NCI-H187 treated with DMSO at 0.1 percent for 48 hours (cell line): ENCODE measurements at regions not wholly inside any gene's neighbourhood (a gene's known extent, or its start where the extent isn't known, plus 50 kb on each side); places are given as distances from the start of the nearest gene placed in this dataset.

Source experiments
- DNase-seq: peaks from one replicate; lab custom pipeline; 2025; lab: John Stamatoyannopoulos, UW

GRCh38 chr9:85428230-85428629, 313.5 kb downstream of the AGTPBP1 start:
- DNase-seq, result no peak

DNA sequence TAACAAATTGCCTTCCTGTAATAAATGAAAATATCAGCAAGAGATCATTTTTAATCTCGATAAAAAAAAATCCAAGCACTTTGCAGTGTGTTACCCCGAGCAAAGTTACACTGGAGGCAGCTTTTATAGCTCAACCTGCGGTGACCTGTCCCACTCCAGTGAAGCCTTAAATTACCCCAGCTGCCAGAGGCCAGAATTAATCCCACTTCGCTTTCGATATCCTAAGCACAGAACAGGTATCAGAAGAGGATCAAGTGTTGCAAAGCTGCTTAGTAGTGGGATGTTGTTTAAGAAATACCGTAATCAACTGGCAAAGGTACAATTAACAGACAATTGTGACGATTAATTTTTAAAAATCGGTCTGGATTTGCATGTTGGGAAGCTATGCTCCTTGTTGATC, 314.0 kb downstream of the AGTPBP1 start:
- DNase-seq, result no peak

DNA sequence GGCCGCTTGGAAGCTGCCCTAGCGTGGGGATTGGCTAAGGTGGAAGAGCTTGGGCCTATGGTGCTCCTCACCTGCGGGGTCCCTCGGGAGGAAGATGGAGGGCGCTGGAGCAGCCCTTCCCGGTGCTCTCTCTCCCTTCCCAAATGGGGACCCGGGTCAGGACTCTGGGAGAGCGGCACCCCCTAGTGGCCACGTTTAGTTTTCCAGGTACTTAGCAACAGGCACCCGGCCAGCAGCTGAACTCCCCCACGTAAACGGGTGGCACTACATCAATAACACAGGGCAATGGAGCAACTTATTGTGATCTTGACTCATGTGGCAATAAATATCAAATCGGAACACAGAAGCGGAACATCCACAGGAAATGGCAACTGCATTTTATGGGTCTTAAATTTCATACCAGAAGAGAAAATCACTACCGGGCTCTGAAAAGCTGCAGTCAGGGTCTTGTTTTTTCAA, 316.6 kb downstream of the AGTPBP1 start:
- DNase-seq, result no peak

DNA sequence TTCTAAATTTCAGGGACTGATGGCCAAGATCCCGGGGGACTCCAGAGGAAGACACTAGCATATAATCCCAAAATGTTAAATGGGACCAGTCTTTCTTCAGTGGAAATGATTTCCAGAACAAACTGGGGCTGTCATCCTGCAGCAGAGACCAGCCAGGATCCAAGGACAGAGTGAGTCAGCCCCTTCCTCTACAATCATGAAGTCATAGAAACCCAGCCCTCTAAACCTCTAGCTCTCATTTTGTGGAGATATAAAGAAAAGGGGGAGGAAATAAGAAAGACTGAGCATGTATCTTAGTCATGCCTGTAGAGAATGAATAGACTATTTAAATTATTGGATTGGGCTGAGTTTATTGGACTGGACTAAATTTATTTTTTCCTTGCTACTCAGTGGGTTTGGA, 318.3 kb downstream of the AGTPBP1 start:
- no peak for DNase-seq

GRCh38 chr9:85421641-85422040, 320.1 kb downstream of the AGTPBP1 start:
- DNase-seq, result no peak

DNA sequence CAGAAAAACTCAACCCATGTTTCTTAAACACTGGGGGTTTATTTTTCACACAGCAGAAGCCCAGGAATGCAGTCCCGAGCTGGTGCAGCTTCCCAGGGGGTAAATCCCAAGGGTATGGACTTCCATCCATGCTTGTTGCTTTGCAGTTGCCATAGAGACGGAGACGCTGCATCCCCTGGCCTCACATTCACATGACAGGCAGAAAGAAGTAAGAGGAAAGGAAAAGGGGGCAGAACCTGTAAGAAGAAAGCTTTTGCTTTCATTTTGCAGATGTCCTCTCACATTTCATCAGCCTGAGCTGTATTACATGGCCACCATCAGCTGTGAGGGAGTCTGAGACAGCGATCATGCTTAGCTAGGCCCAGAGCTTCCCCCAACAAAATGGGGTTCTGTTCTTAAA, 321.0 kb downstream of the AGTPBP1 start:
- no peak for DNase-seq

DNA sequence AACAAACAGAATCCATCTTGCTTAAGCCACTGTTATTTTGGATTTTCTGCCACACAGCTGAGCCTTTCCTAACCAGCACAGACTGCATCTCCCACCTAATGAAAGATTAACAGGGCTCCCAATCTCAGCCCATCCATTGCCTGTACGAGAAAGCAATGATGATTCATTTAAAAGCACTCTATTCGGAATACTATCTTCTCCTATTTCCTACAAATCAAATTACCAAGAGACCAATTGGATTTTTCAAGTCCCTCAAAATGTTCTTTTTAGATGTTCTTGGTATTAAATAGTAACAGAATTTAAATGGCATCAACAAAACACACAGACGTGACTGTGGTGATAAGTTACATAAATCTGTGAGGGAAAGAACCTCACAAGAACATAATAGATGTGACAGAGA, 324.1 kb downstream of the AGTPBP1 start:
- no peak for DNase-seq

GRCh38 chr9:85416715-85417114, 325.0 kb downstream of the AGTPBP1 start:
- DNase-seq, result no peak

DNA sequence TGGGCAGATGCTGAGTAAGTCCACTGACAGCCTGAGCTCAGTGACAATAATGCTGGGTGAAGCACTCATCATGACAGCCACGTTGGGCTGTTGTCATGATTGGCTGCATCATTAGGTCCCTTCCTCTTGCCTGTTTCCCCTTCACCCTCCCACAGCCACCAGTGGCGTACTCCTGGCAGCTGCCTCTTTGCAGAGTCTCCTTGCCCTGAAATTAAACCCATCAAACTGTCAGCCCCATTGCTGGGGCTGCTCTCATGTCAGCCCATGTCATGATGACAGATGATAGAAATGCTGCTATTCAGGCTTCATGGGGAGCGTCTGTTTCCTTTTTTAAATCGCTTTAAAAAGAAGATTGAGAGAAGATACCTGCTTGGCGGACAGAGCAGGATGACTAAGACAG, 327.4 kb downstream of the AGTPBP1 start:
- DNase-seq, result no peak

- no peak for DNase-seq
Measured at GRCh38 chr9:85408494-85408893, 333.3 kb downstream of the AGTPBP1 start.

DNA sequence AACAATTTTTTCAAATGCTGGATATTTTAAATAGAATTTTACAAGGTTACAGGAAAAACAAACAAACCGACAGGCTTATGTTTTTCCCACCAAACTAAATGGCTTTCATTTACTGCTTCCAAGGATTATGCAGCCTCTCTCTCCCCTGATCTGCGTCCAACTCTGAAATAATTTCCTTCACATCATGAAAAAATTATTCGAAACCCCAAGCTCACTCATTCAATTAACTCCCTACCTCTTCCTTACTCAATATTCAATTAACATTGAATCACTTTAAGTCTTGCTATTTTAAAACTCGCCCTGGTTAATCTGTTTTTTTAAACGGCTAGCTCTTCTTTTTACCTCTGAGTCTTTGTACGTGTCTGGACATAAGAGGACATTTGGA, 336.2 kb downstream of the AGTPBP1 start:
- no peak for DNase-seq

DNA sequence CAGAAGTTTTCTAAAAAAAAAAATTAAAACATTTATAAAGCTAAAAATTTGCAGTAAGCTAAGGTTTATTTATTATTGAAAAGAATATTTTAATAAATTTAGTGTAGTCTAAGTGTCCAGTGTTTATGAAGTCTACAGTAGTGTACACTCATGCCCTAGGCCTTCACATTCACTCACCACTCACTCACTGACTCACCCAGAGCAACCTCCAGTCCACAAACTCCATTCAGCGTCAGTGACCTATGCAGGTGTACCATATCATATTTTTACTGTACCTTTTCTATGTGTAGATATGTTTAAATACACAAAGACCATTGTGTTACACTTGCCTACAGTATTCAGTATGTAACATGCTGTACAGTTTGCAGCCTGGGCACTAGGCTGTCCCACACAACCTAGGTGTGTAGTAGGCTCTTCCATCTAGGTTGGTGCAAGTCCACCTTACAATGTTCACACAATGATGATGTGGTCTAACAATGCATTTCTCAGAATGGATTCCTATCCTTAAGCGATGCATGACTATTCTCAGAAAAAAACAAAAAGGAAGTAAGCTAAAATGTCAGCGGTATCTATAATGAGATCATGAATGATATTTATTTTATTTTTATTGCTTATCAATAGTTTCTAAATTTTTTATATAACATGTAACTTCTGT, 336.7 kb downstream of the AGTPBP1 start:
- no peak for DNase-seq

- DNase-seq, result no peak
Measured at GRCh38 chr9:85402551-85402950, 339.2 kb downstream of the AGTPBP1 start.

DNA sequence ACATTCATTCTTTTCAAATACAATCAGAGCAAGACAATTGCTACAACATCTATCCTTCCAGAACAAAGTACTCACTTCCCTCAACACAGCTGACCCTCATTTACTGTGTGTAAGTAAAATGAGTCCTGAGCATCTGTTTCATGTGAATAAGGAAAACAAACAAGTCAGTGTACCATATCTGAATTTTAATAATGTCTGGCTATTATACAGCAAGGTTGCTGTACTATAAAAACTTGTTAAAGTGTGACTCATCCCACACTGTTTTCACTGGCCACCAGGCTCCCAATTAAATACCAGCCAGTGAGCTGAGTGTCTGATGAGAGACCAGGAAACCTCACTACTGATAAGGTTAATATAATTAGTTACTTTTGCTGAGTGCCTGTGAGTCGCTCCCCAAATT, 339.8 kb downstream of the AGTPBP1 start:
- DNase-seq, result no peak

GRCh38 chr9:85397005-85397404, 344.7 kb downstream of the AGTPBP1 start:
- DNase-seq, result no peak

GRCh38 chr9:85392260-85392659, 349.5 kb downstream of the AGTPBP1 start:
- DNase-seq, result no peak

GRCh38 chr9:85377731-85378289, 363.9 kb downstream of the AGTPBP1 start:
- no peak for DNase-seq

DNA sequence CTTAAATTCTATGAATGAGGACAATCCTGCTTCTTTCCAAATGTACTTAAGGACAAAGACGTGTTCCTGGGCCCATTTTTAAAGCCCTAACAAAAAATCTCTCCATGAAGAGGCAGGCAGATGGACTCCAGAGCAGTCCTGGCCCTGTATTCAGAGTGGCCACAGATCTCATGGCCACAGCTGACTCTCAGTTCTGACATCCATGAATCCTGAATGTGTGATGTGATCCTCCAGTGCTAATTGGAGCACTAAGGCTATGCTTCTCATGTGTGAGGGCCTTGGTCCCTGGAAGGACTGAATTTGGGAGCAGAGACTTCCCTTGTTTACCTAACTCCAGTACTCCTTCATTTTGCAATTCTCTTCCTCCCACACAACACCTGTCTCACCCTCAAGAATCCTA, 373.0 kb downstream of the AGTPBP1 start:
- no peak for DNase-seq

DNA sequence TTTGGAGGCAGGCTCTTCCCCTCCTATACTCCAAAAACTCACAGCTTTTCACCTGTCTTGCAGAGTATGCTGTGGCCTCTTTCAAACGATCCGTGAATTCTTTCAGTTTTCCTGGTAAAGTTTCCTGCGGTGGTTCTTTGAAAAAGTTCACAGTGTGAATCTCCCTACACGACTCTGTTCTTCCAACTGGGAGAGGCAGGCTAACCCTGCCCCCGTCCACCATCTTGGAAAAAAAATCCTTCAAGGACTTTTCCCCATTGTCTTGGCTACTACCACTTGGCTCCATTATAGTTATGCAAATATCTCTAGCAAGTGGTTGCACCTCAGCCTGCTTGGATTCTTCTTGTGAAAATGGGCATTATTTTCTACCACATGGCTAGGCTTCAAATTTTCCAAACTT, 382.6 kb downstream of the AGTPBP1 start:
- DNase-seq, result no peak

DNA sequence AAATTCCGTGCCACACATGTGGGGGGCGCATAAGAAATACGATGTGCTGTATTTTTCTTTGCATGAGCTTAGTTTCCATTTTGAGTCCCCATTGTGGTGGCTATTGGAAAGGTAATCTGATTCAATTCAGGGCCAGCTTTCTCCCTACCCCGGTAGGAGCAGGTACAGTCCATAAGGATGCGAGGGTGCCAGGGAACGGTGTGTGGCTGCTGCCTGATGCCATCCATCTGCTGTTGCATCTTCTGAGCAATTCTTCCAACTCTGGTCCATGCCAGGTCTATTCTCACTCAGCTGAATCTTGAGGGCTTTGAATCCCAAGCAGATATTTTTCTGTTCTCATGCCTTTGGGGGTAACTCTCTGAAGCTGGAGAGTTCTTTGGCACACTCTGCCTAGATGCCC, 392.7 kb downstream of the AGTPBP1 start:
- DNase-seq, result no peak

- DNase-seq, result no peak
Measured at GRCh38 chr9:85347541-85347940, 394.2 kb downstream of the AGTPBP1 start.

DNA sequence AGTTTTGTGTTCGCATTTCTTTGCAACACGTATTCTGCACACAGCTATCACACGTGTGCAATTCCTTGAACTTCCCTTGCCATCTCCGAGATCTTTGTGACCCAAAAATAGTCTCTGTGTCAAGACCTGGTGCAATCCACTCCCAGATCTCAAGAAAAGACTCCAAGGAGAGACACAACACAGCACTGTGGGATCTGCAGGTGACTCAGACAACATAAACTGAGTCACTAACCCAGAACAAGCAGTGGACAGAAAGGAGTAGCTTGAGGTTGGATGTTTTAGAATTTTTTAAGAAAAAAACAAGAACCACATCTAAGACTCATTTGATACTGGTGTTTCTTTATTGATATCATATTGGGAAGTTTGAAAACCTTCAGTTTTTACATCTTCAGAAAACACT, 396.9 kb downstream of the AGTPBP1 start:
- DNase-seq, result no peak

GRCh38 chr9:85339338-85339737, 402.4 kb downstream of the AGTPBP1 start:
- DNase-seq, result no peak

DNA sequence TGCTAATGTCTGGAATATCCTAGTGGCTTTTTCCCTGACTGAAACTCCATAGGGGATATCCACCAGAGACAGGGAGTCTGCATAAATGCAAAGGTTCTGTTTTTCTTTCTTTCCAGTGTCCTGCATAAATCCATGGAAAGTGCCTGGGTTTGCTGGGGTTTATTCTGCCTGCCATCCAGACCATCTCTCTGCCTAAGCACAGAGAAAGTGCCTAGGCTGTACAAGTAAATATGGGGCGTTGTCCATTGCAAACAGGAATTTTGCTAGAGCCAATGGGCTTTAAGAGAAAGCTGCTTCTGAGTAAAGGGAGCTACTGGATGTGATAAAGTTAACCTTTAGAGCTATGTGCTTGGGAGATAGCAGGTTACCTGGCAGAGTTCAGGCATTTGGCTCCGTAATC, 407.5 kb downstream of the AGTPBP1 start:
- DNase-seq, result no peak
